ENCODE measurements at regions not wholly inside any gene's neighbourhood (a gene's known extent, or its start where the extent isn't known, plus 50 kb on each side); places are given as distances from the start of the nearest gene placed in this dataset.

- Histone ChIP-seq H3K4me3 (no peak overlapping the region), H3K36me3 (no peaks in the 10 kb centered on the region), H3K27ac (no peak overlapping the region), H3K27me3 (no peaks in the 10 kb centered on the region), H3K4me1 (no peaks in the 10 kb centered on the region), H3K9me3 (no peaks in the 10 kb centered on the region)
- TF ChIP-seq CTCF (IDR thresholded peaks at IDR 0.05) = no peak
- DNase-seq (ENCODE audit: low spot score) = no peak
Measured at GRCh38 chr17:77646046-77646430, 312.5 kb upstream of the TNRC6C start.

GRCh38 chr17:77647531-77647930 is 311.0 kb upstream of the TNRC6C start:
- Histone ChIP-seq H3K4me3 (no peak overlapping the region), H3K9me3 (no peaks in the 10 kb centered on the region), H3K27me3 (no peaks in the 10 kb centered on the region), H3K27ac (no peak overlapping the region), H3K36me3 (no peaks in the 10 kb centered on the region), H3K4me1 (no peaks in the 10 kb centered on the region)
- TF ChIP-seq CTCF (IDR thresholded peaks at IDR 0.05) = no peak
- DNase-seq (ENCODE audit: low spot score) = no peak

- TF ChIP-seq CTCF (IDR thresholded peaks at IDR 0.05) = no peak
- H3K4me3 ChIP-seq = no peak overlapping the region
- no peaks in the 10 kb centered on the region for H3K36me3 ChIP-seq
- H3K4me1 ChIP-seq = no peaks in the 10 kb centered on the region
- no peak for DNase-seq (ENCODE audit: low spot score)
- no peaks in the 10 kb centered on the region for H3K9me3 ChIP-seq
- no peak overlapping the region for H3K27ac ChIP-seq
- no peaks in the 10 kb centered on the region for H3K27me3 ChIP-seq
Measured at GRCh38 chr17:77649717-77650211, 308.7 kb upstream of the TNRC6C start.

GRCh38 chr17:77651988-77652387 is 306.5 kb upstream of the TNRC6C start:
- Histone ChIP-seq H3K36me3 (no peaks in the 10 kb centered on the region), H3K4me1 (no peaks in the 10 kb centered on the region), H3K4me3 (no peak overlapping the region), H3K27me3 (no peaks in the 10 kb centered on the region), H3K27ac (no peak overlapping the region), H3K9me3 (no peaks in the 10 kb centered on the region)
- no peak for DNase-seq (ENCODE audit: low spot score)
- no peak for TF ChIP-seq CTCF (IDR thresholded peaks at IDR 0.05)

- H3K36me3 ChIP-seq = no peaks in the 10 kb centered on the region
- peaks cover 0 to 14% of the 10 kb centered on the region in 2 donors for H3K9me3 ChIP-seq
- no peak overlapping the region for H3K4me3 ChIP-seq
- no peaks in the 10 kb centered on the region for H3K27me3 ChIP-seq
- no peaks in the 10 kb centered on the region for H3K4me1 ChIP-seq
- H3K27ac ChIP-seq = no peak overlapping the region
- no peak for TF ChIP-seq CTCF (IDR thresholded peaks at IDR 0.05)
- no peak for DNase-seq (ENCODE audit: low spot score)
Measured at GRCh38 chr17:77654296-77654695, 304.2 kb upstream of the TNRC6C start.

GRCh38 chr17:77654850-77655249 is 303.7 kb upstream of the TNRC6C start:
- Histone ChIP-seq H3K27me3 (no peaks in the 10 kb centered on the region), H3K4me1 (no peaks in the 10 kb centered on the region), H3K27ac (no peak overlapping the region), H3K4me3 (no peak overlapping the region), H3K36me3 (no peaks in the 10 kb centered on the region), H3K9me3 (peaks cover 0 to 14% of the 10 kb centered on the region in 2 donors)
- no peak for TF ChIP-seq CTCF (IDR thresholded peaks at IDR 0.05)
- no peak for DNase-seq (ENCODE audit: low spot score)

Measured in right atrium auricular region (tissue), 2 donors.